ENCODE measurements at regions not wholly inside any gene's neighbourhood (a gene's known extent, or its start where the extent isn't known, plus 50 kb on each side); places are given as distances from the start of the nearest gene placed in this dataset.

- no peak for DNase-seq (ENCODE audit: low read depth in 4 of 4, low spot score in 3 of 4)
Measured at GRCh38 chr3:132772252-132772651, 50.0 kb upstream of the NPHP3 start.
